ENCODE measurements at regions not wholly inside any gene's neighbourhood (a gene's known extent, or its start where the extent isn't known, plus 50 kb on each side); places are given as distances from the start of the nearest gene placed in this dataset.

DNA sequence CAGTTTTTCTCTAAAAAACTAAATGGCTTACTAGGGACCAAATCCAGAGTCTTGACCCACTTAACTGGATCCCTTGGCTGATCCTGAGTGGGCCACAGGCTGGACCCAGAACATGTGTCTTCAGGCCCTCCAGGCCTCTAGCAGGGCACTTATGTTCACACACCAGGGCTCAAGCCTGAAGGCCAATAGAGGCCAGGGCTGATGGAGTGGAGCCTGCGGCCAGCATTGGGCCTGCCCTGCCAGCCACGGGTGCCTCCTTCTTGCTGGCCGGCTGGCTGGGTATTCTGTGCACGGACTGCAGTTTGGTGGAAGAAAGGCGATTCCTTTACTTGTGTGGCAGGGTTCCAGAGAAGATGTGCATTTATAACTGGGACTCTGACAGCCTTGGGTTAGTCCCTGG, 103.0 kb upstream of the ZNF32 start:
- H3K27ac ChIP-seq: no peak overlapping the region
- ATAC-seq (no peak), DNase-seq (no peak)
- peaks cover 0 to 6% (median 0%) of the 10 kb centered on the region in 12 donors for H3K9me3 ChIP-seq
- WGBS, 4 donors: 87 to 99% (median 95%) methylated on average over 5 of the region's 5 CpGs
- no peaks in the 10 kb centered on the region for H3K36me3 ChIP-seq
- intact Hi-C loops (cut with DNase I): no loop called here
- no peak overlapping the region for H3K4me3 ChIP-seq
- H3K4me1 ChIP-seq: peaks cover 0 to 16% (median 0%) of the 10 kb centered on the region in 12 donors
- no peaks in the 10 kb centered on the region for H3K27me3 ChIP-seq
- no peak for TF ChIP-seq POLR2A (IDR thresholded peaks at IDR 0.05)
- TF ChIP-seq, protein P1, sequence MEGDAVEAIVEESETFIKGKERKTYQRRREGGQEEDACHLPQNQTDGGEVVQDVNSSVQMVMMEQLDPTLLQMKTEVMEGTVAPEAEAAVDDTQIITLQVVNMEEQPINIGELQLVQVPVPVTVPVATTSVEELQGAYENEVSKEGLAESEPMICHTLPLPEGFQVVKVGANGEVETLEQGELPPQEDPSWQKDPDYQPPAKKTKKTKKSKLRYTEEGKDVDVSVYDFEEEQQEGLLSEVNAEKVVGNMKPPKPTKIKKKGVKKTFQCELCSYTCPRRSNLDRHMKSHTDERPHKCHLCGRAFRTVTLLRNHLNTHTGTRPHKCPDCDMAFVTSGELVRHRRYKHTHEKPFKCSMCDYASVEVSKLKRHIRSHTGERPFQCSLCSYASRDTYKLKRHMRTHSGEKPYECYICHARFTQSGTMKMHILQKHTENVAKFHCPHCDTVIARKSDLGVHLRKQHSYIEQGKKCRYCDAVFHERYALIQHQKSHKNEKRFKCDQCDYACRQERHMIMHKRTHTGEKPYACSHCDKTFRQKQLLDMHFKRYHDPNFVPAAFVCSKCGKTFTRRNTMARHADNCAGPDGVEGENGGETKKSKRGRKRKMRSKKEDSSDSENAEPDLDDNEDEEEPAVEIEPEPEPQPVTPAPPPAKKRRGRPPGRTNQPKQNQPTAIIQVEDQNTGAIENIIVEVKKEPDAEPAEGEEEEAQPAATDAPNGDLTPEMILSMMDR (IDR thresholded peaks at IDR 0.05): no peak

DNA sequence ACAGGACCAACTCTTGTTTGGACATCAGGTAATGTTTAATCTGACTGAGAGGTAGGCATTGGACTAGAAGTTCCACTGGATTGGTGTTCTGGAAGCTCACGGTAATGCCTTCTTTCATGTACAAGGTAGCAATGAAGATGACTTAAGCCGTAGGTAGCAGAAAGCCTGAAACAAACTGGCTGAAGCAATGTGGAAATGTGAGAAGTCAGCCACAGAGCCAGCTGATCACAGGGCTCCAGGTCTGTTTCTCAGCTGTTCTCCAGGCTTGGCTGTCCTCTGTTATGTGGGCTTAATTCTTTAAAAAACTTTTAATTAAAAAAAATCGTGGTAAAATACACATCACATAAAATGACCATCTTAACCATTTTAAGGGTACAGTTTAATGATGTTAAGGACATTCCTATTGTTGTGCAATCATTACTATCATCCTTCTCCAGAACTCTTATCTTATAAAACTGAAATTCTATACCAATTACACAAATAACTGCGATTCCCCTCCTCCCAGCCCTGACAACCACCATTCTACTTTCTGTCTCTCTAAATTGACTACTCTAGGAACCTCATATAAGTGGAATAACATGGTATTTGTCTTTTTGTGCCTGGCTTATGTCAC, 101.4 kb upstream of the ZNF32 start:
- 86 to 93% (median 91%) methylated on average over 4 of the region's 4 CpGs for WGBS, 4 donors
- no peak for TF ChIP-seq POLR2A (IDR thresholded peaks at IDR 0.05)
- TF ChIP-seq, protein P1 (IDR thresholded peaks at IDR 0.05): no peak
- DNase-seq (no peak), ATAC-seq (no peak)
- Histone ChIP-seq H3K36me3 (no peaks in the 10 kb centered on the region), H3K9me3 (peaks cover 0 to 2% (median 0%) of the 10 kb centered on the region in 12 donors), H3K4me3 (no peak overlapping the region), H3K4me1 (peaks cover 0 to 16% (median 0%) of the 10 kb centered on the region in 12 donors), H3K27me3 (no peaks in the 10 kb centered on the region), H3K27ac (no peak overlapping the region)
- intact Hi-C loops (cut with DNase I): no loop called here

DNA sequence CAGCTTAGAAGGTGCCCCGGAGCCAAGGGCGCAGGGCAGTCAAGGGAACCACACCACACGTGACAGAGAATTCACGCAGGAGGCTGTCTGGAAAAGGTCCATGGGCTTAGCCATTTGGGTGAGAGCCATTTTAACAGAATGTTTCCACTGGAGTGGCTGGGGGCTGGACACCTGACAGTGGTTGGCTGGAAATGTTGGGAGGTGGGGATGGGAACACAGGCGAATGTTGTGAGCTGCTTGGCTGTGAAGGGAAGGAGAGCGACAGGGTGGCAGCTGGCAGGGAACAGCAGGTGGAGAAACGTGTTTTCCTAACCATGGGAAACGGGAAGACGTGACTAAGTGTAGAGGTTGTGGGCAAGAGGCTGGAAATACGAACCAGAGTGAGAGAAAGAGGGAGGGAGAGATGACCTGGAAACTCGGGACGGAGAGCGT, 100.5 kb upstream of the ZNF32 start:
- H3K27ac ChIP-seq: no peak overlapping the region
- H3K4me3 ChIP-seq: no peak overlapping the region
- intact Hi-C loops (cut with DNase I): no loop called here
- DNase-seq (no peak), ATAC-seq (peak in 1 of 4 donors; percentile 47)
- 89 to 96% (median 94%) methylated on average over 13 of the region's 13 CpGs for WGBS, 4 donors
- no peaks in the 10 kb centered on the region for H3K27me3 ChIP-seq
- H3K9me3 ChIP-seq: no peaks in the 10 kb centered on the region
- no peaks in the 10 kb centered on the region for H3K36me3 ChIP-seq
- TF ChIP-seq, protein P1 (IDR thresholded peaks at IDR 0.05): no peak
- no peak for TF ChIP-seq POLR2A (IDR thresholded peaks at IDR 0.05)
- H3K4me1 ChIP-seq: peaks cover 0 to 16% (median 0%) of the 10 kb centered on the region in 12 donors

DNA sequence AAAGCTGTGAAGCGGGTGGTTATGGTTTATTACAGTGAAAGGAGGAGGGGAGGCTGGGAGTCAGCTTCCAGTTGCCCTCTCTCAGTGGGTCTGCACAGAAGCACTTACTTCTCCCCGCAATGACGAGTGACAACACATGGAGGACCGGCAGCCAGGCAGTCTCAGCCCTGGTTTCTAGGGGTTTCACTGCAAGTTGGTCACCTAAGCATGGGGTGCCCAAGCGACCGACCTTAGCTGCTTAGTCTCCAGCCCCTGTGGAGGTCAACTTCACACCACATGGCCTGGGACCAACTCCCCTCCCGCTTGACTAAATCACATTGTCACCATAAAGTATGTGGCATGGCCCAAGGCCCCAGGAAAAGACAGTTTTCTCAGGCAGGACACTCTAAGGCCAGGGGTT, 99.9 kb upstream of the ZNF32 start:
- ATAC-seq: no peak

More for the DNA sequence above, 99.9 kb upstream of the ZNF32 start:
- WGBS, 4 donors: 91 to 99% (median 98%) methylated on average over 7 of the region's 7 CpGs
- no peaks in the 10 kb centered on the region for H3K27me3 ChIP-seq
- no peak overlapping the region for H3K27ac ChIP-seq
- DNase-seq: no peak
- H3K4me1 ChIP-seq: peaks cover 0 to 13% (median 0%) of the 10 kb centered on the region in 12 donors
- H3K36me3 ChIP-seq: no peaks in the 10 kb centered on the region
- TF ChIP-seq, protein P1 (IDR thresholded peaks at IDR 0.05): no peak
- no peak for TF ChIP-seq POLR2A (IDR thresholded peaks at IDR 0.05)
- intact Hi-C loops (cut with DNase I): no loop called here
- H3K9me3 ChIP-seq: no peaks in the 10 kb centered on the region
- H3K4me3 ChIP-seq: no peak overlapping the region
